Esophagus squamous epithelium (tissue), 5 donors: ENCODE measurements at regions not wholly inside any gene's neighbourhood (a gene's known extent, or its start where the extent isn't known, plus 50 kb on each side); places are given as distances from the start of the nearest gene placed in this dataset.
"Not testable (repeated sequence)": the region's sequence is repeated elsewhere in the genome, so short reads cannot be mapped to it uniquely, and the experiment has no call there.

Experiments
- DNase-seq: peaks from one replicate; lab custom pipeline; 2025; lab: John Stamatoyannopoulos, UW
- H3K27ac ChIP-seq, 4 donors: fragments of 200-600 bp; sonication (generic); one replicate each; pipeline ENCODE4 v1.5.1; 2016 to 2019; ENCODE audit warnings: mild to moderate bottlenecking in 1 of 4
- H3K27me3 ChIP-seq, 4 donors: fragments of 200-600 bp; sonication (generic); 1 replicate in 3 of 4; 2 replicates in 1 of 4; pipeline versions ENCODE4 v1.5.1 to v1.6.0; 2017 to 2021; ENCODE audit warnings: antibody characterized with exemption in 1 of 4
- H3K36me3 ChIP-seq, 3 donors: fragments of 200-600 bp; sonication (generic); one replicate each; pipeline ENCODE4 v1.5.1; 2016 to 2019
- H3K4me1 ChIP-seq, 3 donors: fragments of 200-600 bp; sonication (generic); one replicate each; pipeline ENCODE4 v1.5.1; 2017 to 2019
- H3K4me3 ChIP-seq, 4 donors: fragments of 200-600 bp; sonication (generic); 1 replicate in 3 of 4; 2 replicates in 1 of 4; pipeline ENCODE4 v1.5.1; 2016 to 2019; ENCODE audit warnings: mild to moderate bottlenecking in 2 of 4, moderate library complexity in 1 of 4
- H3K9me3 ChIP-seq, 3 donors: fragments of 200-600 bp; sonication (generic); one replicate each; pipeline ENCODE4 v1.5.1; 2016 to 2019
- POLR2A ChIP-seq, 4 donors: fragments of 450-650 bp; IDR thresholded peaks; one replicate each; pipeline ENCODE4 v1.6.1; 2017; ENCODE audit warnings: antibody characterized with exemption in 4 of 4, mild to moderate bottlenecking in 4 of 4, moderate library complexity in 3 of 4
- WGBS, 2 donors: methylation state at CpG; one replicate each; pipeline ENCODE4 v1.1.5; 2018; 5-methylcytosine and 5-hydroxymethylcytosine counted together
- intact Hi-C: fragments of 100-400 bp; cut with DNase I; formaldehyde crosslinking; loops from one replicate; pipeline ENCODE4 v1.15.0; 2022
- TF ChIP-seq, protein P1 (sequence below), 6 experiments: fragments of 450-650 bp in 4 of 6; fragments of 200-600 bp in 2 of 6; sonication (generic) in 2 of 6; IDR thresholded peaks; one replicate each; pipeline ENCODE4 v1.5.1; 2016 to 2019; ENCODE audit warnings: antibody characterized with exemption in 6 of 6, mild to moderate bottlenecking in 4 of 6, moderate library complexity in 4 of 6
- donor health status: DM: yes; HTN: yes; CAD: no.

GRCh38 chr6:153984811-153985210 is 54.2 kb upstream of the OPRM1 start:
- H3K27me3 ChIP-seq = no peaks in the 10 kb centered on the region
- TF ChIP-seq, protein P1, sequence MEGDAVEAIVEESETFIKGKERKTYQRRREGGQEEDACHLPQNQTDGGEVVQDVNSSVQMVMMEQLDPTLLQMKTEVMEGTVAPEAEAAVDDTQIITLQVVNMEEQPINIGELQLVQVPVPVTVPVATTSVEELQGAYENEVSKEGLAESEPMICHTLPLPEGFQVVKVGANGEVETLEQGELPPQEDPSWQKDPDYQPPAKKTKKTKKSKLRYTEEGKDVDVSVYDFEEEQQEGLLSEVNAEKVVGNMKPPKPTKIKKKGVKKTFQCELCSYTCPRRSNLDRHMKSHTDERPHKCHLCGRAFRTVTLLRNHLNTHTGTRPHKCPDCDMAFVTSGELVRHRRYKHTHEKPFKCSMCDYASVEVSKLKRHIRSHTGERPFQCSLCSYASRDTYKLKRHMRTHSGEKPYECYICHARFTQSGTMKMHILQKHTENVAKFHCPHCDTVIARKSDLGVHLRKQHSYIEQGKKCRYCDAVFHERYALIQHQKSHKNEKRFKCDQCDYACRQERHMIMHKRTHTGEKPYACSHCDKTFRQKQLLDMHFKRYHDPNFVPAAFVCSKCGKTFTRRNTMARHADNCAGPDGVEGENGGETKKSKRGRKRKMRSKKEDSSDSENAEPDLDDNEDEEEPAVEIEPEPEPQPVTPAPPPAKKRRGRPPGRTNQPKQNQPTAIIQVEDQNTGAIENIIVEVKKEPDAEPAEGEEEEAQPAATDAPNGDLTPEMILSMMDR (IDR thresholded peaks at IDR 0.05) = no peak
- TF ChIP-seq POLR2A (IDR thresholded peaks at IDR 0.05) = no peak
- no peak overlapping the region for H3K27ac ChIP-seq
- H3K36me3 ChIP-seq = no peaks in the 10 kb centered on the region
- H3K9me3 ChIP-seq = no peaks in the 10 kb centered on the region
- intact Hi-C loops = no loop called here
- no peaks in the 10 kb centered on the region for H3K4me1 ChIP-seq
- DNase-seq = no peak
- WGBS, 2 donors = 41 to 61% methylated on average over 1 of the region's 1 CpG
- no peak overlapping the region for H3K4me3 ChIP-seq

- TF ChIP-seq, protein P1 (IDR thresholded peaks at IDR 0.05) = no peak
- TF ChIP-seq POLR2A (IDR thresholded peaks at IDR 0.05) = no peak
- H3K4me3 ChIP-seq = no peak overlapping the region
- WGBS, 2 donors = 53 to 57% methylated on average over 2 of the region's 2 CpGs
- no peak for DNase-seq
- no peak overlapping the region for H3K27ac ChIP-seq
- no peaks in the 10 kb centered on the region for H3K27me3 ChIP-seq
- H3K9me3 ChIP-seq = no peaks in the 10 kb centered on the region
- intact Hi-C loops = no loop called here
- no peaks in the 10 kb centered on the region for H3K4me1 ChIP-seq
- H3K36me3 ChIP-seq = no peaks in the 10 kb centered on the region
Observed at GRCh38 chr6:153980171-153980570, 58.9 kb upstream of the OPRM1 start.

- 85 to 90% methylated on average over 2 to 18 of the region's 26 CpGs for WGBS, 2 donors
Observed at GRCh38 chr6:153978911-153979548, 60.0 kb upstream of the OPRM1 start.

GRCh38 chr6:153976921-153977693 is 61.9 kb upstream of the OPRM1 start:
- Histone ChIP-seq H3K9me3 (no peaks in the 10 kb centered on the region), H3K4me1 (no peaks in the 10 kb centered on the region), H3K4me3 (no peak overlapping the region), H3K27ac (no peak overlapping the region), H3K27me3 (no peaks in the 10 kb centered on the region), H3K36me3 (no peaks in the 10 kb centered on the region)
- no peak for DNase-seq
- intact Hi-C loops = no loop called here
- TF ChIP-seq, protein P1 (IDR thresholded peaks at IDR 0.05) = no peak
- no peak for TF ChIP-seq POLR2A (IDR thresholded peaks at IDR 0.05)
- WGBS, 2 donors = 30 to 38% methylated on average over 7 of the region's 7 CpGs

More at GRCh38 chr6:153978911-153979548, 60.0 kb upstream of the OPRM1 start:
- H3K4me1 ChIP-seq, DNase-seq, H3K27me3 ChIP-seq, H3K36me3 ChIP-seq, H3K9me3 ChIP-seq, H3K27ac ChIP-seq, H3K4me3 ChIP-seq, intact Hi-C loops: not testable (repeated sequence)

DNA sequence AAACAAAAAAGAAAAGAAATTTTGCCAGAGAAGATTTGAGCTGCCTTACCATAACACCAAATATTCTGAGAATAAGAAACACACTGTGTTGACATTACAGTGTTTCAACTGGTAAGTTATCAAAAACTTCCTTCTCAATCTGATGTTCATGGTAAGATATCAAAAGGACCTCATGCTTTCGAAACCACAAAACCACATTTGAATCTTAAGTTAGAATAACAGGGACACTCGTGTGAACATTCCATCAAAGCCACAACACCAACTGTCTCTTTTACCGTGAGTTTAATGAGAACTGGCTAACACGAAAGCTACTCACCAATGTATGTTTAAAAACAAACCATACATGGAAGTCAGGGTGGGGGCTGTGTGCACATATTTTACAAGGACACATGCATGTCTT is 73.0 kb upstream of the OPRM1 start:
- Histone ChIP-seq H3K4me1 (no peaks in the 10 kb centered on the region), H3K27ac (no peak overlapping the region), H3K36me3 (no peaks in the 10 kb centered on the region), H3K4me3 (no peak overlapping the region), H3K9me3 (no peaks in the 10 kb centered on the region), H3K27me3 (no peaks in the 10 kb centered on the region)
- DNase-seq = no peak
- TF ChIP-seq, protein P1 (IDR thresholded peaks at IDR 0.05) = no peak
- TF ChIP-seq POLR2A (IDR thresholded peaks at IDR 0.05) = no peak
- WGBS, 2 donors = 42 to 49% methylated on average over 4 of the region's 4 CpGs
- intact Hi-C loops = no loop called here
